ENCODE measurements at regions not wholly inside any gene's neighbourhood (a gene's known extent, or its start where the extent isn't known, plus 50 kb on each side); places are given as distances from the start of the nearest gene placed in this dataset.
"Not testable (repeated sequence)": the region's sequence is repeated elsewhere in the genome, so short reads cannot be mapped to it uniquely, and the experiment has no call there.

DNA sequence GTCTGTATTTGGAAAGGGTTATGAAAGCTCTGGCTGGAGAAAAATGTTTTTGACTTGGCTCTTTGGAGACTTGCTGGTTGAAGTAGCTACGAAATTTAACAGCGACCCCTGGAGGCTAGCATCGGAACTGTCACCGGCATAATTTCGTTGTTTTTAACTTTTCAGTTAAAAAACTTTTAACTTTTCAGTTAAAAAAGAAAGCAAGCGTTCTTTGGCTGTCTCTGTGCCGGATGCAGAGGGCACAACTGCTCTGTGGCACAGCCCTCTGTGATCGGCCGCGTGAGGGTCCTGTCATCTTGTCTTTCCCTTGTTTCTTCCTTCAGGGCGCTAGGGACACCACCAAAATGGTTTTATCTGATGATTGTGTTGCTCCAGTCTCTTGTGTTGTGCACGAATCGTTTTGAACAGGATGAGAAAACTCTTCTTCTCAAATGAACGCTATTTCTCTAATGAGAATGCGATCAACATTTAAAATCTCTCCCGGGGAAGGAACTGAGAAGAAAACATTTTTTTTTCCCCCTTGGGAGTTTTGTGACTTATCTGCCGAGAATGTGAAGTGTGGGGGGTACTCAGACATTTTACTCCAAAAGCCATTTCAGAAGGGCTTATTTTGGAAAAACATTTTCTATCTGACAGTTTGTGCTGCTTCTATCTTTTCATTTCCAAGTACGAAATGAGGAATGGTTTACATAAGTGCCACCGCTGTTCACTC, 57.1 kb downstream of the ADCYAP1 start:
- TF ChIP-seq, protein P1, sequence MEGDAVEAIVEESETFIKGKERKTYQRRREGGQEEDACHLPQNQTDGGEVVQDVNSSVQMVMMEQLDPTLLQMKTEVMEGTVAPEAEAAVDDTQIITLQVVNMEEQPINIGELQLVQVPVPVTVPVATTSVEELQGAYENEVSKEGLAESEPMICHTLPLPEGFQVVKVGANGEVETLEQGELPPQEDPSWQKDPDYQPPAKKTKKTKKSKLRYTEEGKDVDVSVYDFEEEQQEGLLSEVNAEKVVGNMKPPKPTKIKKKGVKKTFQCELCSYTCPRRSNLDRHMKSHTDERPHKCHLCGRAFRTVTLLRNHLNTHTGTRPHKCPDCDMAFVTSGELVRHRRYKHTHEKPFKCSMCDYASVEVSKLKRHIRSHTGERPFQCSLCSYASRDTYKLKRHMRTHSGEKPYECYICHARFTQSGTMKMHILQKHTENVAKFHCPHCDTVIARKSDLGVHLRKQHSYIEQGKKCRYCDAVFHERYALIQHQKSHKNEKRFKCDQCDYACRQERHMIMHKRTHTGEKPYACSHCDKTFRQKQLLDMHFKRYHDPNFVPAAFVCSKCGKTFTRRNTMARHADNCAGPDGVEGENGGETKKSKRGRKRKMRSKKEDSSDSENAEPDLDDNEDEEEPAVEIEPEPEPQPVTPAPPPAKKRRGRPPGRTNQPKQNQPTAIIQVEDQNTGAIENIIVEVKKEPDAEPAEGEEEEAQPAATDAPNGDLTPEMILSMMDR (IDR thresholded peaks at IDR 0.05; ENCODE audit: low read depth, low read length) = peak; percentile 82
- H3K4me3 ChIP-seq (ENCODE audit: low read depth, low read length) = peak overlapping the region; percentile 47

DNA sequence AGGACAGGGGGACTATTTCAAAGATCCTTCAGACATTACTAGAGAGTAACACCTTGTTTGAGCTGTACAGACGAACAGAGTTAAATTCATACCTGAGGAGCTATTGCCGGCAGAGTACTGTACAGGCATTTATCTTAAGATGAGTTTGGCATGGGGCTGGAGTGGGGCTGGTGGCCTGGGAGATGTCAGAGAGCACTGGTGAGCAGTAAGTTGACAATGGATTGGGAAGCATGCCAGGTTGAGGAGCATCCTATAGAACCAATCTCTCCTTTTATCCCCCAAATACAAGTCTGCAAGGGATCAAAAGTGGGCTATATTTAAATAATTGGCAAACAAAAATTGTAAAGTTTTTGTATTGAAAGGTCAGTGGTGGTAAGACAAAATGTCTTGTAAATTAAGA, 58.6 kb downstream of the ADCYAP1 start:
- TF ChIP-seq, protein P1 (IDR thresholded peaks at IDR 0.05; ENCODE audit: low read depth, low read length) = no peak
- no peak overlapping the region for H3K4me3 ChIP-seq (ENCODE audit: low read depth, low read length)

DNA sequence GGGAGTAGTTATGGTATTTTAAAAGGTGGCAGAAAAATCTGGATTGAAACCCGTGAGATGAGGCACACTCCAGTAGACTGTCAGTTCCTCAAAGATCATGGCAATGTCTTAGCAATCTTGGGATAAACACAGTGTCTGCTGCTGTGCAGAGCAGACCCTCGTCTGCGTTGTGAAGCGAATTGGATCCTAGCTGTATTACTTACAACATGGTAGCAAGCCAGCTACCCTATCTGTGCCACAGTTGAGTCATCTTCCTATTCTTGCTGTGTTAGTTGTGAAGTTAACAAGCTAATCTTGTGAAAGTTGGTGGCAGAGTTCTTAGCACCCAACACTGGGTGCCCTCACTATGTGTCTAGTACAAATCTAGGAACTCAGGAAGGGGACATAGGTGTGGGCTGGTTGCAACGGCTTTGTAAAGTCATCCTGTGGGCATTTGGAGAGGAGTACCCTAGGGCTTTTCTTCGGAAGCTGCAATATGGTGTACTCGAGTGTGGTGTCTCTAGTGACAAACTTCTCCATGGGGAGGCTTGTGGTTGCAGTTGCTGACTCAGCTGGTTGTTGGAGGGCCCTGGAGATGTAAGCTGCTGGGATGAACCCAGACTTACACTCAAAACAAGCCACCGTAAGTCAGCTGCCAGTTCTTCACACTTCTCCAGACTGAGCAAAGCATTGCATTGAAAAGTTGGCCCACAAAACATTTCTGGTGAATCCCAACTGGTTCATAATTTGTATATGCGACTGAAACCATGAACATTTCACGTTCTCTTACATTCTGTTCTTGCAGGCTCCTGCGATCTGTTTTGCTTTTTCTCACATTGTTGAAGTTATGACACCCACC, 61.5 kb downstream of the ADCYAP1 start:
- TF ChIP-seq, protein P1 (IDR thresholded peaks at IDR 0.05; ENCODE audit: low read depth, low read length) = no peak
- H3K4me3 ChIP-seq (ENCODE audit: low read depth, low read length) = no peak overlapping the region

DNA sequence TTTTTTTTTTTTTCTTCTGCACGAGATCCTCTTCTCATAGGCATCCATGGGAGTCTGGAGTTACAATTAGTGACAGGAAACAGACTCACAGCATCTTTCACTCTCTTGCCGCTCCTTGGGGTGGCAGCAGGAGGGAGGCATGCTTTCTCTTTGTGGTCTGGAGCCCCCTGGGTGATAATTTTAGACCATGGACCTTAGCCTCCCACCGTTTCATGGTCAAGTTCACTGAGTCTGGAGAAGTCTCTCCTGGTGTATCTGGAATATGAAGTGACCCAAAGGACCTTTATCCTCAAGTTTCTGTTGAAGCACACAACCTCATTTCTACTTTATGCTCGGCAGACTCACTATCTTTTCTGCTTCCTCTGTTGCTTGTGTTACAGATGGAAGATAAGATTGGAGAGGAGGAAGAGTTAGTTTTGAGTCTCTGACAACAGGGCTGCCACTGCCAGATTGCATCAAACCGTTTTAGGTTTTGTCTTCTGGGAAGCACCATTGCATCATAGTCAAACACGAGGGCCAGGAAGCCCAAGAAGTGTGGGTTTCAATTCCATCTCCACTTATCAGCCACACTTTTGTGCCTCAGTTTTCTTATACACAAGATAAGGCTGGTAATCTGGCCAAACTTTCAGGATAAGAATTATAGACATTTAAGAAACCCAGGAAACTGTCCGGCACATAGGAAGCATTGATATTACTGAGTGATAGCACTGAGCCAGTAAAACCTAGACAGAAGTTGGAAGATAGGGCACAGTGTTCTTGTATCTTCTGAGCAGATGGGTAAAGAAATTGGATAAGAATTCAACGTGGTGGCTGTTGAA, 62.3 kb downstream of the ADCYAP1 start:
- no peak overlapping the region for H3K4me3 ChIP-seq (ENCODE audit: low read depth, low read length)
- TF ChIP-seq, protein P1 (IDR thresholded peaks at IDR 0.05; ENCODE audit: low read depth, low read length) = no peak

DNA sequence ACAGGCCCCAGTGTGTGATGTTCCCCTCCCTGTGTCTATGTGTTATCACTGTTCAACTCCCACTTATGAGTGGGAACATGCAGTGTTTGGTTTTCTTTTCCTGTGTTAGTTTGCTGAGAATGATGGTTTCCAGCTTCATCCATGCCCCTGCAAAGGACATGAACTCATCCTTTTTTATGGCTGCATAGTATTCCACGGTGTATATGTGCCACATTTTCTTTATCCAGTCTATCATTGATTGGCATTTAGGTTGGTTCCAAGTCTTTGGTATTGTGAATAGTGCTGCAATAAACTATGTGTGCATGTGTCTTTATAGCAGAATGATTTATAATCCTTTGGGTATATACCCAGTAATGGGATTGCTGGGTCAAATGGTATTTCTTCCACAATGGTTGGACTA, 64.2 kb downstream of the ADCYAP1 start:
- H3K4me3 ChIP-seq (ENCODE audit: low read depth, low read length) = not testable (repeated sequence)

DNA sequence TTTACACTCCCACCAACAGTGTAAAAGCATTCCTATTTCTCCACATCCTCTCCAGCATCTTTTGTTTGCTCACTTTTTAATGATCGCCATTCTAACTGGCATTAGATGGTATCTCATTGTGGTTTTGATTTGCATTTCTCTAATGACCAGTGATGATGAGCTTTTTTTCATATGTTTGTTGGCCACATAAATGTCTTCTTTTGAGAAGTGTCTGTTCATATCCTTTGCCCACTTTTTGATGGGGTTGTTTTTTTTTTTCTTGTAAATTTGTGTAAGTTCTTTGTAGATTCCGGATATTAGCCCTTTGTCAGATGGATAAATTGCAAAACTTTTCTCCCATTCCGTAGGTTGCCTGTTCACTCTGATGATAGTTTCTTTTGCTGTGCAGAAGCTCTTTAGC, 64.6 kb downstream of the ADCYAP1 start:
- H3K4me3 ChIP-seq (ENCODE audit: low read depth, low read length) = not testable (repeated sequence)

DNA sequence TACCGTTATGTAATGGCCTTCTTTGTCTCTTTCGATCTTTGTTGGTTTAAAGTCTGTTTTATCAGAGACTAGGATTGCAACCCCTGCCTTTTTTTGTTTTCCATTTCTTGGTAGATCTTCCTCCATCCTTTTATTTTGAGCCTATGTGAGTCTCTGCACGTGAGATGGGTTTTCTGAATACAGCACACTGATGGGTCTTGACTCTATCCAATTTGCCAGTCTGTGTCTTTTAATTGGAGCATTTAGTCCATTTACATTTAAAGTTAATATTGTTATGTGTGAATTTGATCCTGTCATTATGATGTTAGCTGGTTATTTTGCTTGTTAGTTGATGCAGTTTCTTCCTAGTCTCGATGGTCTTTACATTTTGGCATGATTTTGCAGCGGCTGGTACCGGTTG, 69.9 kb downstream of the ADCYAP1 start:
- H3K4me3 ChIP-seq (ENCODE audit: low read depth, low read length) = not testable (repeated sequence)

DNA sequence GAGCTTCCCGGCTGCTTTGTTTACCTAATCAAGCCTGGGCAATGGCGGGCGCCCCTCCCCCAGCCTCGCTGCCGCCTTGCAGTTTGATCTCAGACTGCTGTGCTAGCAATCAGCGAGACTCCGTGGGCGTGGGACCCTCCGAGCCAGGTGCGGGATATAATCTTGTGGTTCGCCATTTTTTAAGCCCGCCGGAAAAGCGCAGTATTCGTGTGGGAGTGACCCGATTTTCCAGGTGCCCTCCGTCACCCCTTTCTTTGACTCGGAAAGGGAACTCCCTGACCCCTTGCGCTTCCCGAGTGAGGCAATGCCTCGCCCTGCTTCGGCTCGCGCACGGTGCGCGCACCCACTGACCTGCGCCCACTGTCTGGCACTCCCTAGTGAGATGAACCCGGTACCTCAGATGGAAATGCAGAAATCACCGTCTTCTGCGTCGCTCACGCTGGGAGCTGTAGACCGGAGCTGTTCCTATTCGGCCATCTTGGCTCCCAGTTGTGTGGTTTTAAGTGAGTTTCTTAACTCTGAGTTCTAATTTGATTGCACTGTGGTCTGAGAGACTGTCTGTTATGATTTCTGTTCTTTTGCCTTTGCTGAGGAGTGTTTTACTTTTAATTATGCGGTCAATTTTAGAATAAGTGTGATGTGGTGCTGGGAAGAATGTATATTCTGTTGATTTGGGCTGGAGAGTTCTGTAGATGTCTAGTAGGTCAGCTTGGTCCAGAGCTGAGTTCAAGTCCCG, 71.9 kb downstream of the ADCYAP1 start:
- not testable (repeated sequence) for H3K4me3 ChIP-seq (ENCODE audit: low read depth, low read length)

DNA sequence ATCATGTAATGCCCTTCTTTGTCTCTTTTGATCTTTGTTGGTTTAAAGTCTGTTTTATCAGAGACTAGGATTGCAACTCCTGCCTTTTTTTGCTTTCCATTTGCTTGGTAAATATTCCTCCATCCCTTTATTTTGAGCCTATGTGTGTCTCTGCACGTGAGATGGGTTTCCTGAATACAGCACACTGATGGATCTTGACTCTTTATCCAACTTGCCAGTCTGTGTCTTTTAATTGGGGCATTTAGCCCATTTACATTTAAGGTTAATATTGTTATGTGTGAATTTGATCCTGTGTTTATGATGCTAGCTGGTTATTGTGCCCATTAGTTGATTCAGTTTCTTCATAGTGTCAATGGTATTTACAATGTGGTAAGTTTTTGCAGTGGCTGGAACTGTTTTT, 72.7 kb downstream of the ADCYAP1 start:
- H3K4me3 ChIP-seq (ENCODE audit: low read depth, low read length) = not testable (repeated sequence)

DNA sequence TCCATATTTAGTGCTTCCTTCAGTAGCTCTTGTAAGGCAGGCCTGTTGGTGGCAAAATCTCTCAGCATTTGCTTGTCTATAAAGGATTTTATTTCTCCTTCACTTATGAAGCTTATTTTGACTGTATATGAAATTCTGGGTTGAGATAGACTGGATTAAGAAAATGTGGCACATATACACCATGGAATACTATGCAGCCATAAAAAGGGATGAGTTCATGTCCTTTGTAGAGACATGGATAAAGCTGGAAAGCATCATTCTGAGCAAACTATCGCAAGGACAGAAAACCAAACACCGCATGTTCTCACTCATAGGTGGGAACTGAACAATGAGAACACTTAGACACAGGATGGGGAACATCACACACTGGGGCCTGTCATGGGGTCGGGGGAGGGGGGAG, 73.1 kb downstream of the ADCYAP1 start:
- H3K4me3 ChIP-seq (ENCODE audit: low read depth, low read length) = not testable (repeated sequence)

Measured in WI38 (cell line).